HT1080 (cell line): ENCODE measurements at regions not wholly inside any gene's neighbourhood (a gene's known extent, or its start where the extent isn't known, plus 50 kb on each side); places are given as distances from the start of the nearest gene placed in this dataset.
"Not testable (repeated sequence)": the region's sequence is repeated elsewhere in the genome, so short reads cannot be mapped to it uniquely, and the experiment has no call there.

Source experiments
- DNase-seq: peaks from one replicate; pipeline ENCODE4 v3.0.0-alpha.2; 2015; ENCODE audit warnings: low read depth

DNA sequence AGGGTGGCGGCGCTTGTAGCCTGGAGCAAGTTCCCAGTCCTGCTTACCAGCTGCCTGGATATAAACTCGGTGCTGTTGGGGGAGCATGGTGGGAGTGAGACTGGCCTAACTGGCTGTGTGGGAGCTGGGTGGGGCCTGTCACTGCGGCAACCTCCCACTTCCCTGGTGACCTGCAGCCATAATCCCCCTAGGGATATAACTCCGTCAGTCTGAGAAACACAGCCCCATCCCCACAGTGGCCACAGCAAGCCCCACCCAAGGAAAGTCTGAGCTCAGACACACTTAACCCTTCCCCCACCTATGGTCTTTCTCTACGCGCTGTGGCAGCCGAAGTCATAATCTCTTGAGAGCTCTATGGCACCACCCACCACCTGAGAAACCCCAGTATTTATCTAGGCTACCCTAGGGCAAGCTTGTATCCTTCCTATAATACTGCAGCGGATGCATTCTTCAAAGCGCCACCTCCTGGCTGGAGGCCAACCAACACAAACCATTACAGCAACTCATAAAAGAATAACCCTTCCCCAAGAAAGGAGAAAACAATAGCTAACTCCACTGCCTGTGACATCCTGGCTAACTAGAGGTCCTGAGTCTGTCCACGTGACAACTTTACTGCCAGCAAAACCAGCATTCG is 57.4 kb downstream of the ZNF648 start:
- DNase-seq: peak; percentile 20

- DNase-seq: no peak
These were observed 58.3 kb downstream of the ZNF648 start for GRCh38 chr1:182003025-182003725.

- no peak for DNase-seq
These were observed 58.9 kb downstream of the ZNF648 start for GRCh38 chr1:182002570-182002969.

DNA sequence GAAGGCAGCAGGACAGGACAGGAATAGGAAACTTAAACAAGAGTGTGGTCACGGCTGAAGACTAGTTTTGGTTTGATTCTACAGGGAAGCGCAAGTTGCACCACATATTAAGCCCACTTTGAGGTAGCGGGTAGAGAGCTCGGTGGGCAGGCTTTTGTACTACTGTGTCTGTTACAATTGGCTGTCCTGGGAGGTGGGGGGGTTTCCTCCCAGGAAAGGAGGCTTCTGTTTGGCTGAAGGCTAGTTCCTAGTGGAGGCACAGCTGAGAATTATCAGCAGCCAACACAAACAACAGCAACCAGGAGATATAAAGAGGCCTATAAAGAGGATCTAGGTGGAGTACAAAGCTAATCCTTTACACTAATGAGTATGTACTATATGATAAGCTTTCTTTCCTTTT is 62.7 kb downstream of the ZNF648 start:
- DNase-seq: no peak

DNA sequence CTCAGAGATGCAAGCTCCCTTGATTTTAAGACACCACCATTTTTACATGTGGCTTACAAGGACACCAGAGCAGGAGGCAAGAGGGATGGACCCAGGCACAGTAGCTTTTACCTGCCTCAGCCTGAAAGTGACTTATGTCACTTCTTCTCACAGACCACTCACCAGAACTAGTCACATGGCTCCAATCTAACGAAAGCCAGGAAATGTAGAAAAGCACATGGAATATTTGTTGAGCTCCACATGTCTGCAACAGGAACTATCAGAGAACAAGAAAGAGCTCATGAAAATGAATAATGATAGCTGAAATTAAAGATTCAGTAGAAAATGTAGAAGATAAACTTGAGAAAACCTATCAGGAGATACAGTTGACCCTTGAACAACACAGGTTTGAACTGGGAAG is 69.4 kb downstream of the ZNF648 start:
- DNase-seq: no peak

GRCh38 chr1:181990728-181991127 is 70.8 kb downstream of the ZNF648 start:
- no peak for DNase-seq

DNA sequence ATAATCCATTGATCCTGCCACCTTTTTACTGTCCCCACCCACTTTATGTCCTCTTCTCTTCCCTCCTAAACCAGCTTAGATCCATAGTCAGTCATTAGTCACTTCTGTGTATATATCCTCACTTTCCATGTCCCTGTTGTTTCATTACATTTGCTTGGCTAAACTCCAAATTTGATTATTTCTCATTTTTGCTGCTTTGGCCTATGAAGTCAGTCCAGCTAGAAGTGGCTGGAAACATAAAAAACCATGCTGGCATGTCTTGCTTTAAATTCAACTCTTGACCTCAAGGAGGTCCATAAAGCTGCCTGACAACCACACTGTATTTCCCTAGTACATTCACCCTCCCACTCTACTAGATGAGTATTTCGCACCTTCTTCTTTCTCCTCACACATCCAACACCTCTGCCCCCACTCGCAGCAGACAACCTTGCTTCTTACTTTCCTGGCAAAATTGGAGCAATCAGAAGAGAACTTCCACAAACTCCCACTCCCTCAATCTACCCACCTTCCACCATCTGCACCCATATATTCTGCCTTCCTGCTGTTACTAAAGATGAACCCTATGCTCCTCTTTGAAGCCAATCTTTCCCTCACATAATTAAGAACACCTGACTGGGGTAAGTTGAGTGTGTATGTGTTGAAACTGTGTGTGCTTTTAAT is 72.1 kb downstream of the ZNF648 start:
- no peak for DNase-seq

- no peak for DNase-seq
These were observed 73.5 kb downstream of the ZNF648 start for GRCh38 chr1:181987996-181988395.

- DNase-seq: no peak
These were observed 74.1 kb downstream of the ZNF648 start for GRCh38 chr1:181987334-181987895.

GRCh38 chr1:181986907-181987305 is 74.6 kb downstream of the ZNF648 start:
- no peak for DNase-seq

- DNase-seq: no peak
These were observed 75.3 kb downstream of the ZNF648 start for GRCh38 chr1:181985936-181986906.

GRCh38 chr1:181985281-181985680 is 76.2 kb downstream of the ZNF648 start:
- no peak for DNase-seq

DNA sequence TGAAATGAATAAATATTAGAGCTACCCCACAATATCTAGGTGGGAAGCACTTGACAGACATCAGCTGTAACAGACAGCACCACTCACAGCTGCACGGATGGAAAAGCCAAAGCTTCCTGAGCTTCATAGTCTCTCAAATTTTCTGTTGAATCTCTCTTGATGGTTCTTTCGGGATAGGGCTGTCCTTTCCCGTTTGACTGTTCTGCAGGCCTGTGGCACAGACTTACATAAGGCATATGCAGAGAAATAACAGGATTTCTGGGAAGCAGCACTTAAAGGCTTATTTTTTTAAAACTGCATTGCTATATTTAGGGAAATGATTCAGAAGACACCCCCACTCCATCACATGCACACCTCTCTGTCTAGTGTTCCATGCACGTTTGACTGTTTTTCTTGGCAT is 77.5 kb downstream of the ZNF648 start:
- DNase-seq: no peak

GRCh38 chr1:181981821-181982220 is 79.7 kb downstream of the ZNF648 start:
- DNase-seq: no peak

DNA sequence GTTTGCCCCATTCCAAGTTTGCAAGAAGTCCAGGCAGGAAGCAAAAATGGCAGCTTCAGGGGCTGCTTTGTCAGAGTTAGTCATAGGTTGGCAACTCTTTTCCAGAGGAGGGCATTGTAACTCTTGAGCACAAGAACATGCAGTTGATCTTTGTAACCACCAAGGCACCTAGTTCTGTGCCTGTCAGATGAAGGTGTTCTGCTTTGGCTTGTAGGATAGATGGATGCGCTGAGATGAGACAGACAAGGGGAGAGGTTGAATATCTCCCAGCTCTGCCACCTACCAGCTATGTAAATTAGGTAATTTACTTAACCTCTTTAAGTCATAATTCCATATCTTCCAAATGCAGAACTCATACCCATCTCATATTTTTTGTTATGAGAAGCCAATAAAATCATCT is 89.3 kb downstream of the ZNF648 start:
- DNase-seq: peak; percentile 10

DNA sequence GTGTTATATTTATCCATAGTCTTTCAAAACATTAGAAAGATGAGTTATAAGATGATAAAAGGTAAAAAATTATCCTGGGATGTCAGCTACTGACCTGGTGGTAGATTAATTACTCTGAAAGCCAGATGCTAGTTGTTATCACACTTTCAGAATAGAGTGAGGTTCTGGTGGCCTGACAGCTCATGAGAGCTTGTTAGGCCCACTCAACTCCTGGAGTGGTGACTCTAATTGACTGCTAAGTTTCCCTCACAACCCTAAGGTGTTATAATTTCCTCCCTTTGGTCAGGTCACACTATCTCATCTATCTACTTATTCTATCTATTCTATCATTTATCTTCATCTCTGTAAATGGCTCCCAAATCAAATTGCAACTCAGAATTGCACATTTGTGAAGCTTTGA is 90.1 kb downstream of the ZNF648 start:
- DNase-seq: no peak

DNA sequence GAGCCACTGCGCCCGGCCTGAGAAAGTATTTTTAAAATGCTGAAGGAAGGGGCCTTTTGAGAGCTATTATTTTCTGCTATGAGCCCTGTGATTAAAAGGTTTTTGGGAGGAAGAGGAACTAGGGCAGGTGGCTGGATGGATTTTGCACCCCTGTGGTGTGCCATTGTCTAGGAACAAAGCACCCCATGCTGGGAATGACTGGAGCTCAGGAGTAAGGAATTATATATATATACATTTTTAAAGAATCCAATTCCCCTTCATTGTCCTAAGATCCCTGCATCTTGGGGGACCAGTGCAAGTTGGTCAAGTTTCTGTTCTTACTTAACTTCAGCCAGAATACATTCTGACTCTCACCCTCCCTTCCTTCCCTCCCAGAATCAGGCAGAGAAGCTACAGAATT is 91.6 kb downstream of the ZNF648 start:
- no peak for DNase-seq

GRCh38 chr1:181954696-181955095 is 106.8 kb downstream of the ZNF648 start:
- DNase-seq: not testable (repeated sequence)

DNA sequence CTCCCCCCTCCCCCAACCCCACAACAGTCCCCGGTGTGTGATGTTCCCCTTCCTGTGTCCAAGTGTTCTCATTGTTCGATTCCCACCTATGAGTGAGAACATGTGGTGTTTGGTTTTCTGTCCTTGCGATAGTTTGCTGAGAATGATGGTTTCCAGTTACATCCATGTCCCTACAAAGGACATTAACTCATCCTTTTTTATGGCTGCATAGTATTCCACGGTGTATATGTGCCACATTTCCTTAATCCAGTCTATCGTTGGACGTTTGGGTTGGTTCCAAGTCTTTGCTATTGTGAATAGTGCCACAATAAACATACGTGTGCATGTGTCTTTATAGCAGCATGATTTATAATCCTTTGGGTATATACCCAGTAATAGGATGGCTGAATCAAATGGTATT is 107.3 kb downstream of the ZNF648 start:
- DNase-seq: not testable (repeated sequence)

DNA sequence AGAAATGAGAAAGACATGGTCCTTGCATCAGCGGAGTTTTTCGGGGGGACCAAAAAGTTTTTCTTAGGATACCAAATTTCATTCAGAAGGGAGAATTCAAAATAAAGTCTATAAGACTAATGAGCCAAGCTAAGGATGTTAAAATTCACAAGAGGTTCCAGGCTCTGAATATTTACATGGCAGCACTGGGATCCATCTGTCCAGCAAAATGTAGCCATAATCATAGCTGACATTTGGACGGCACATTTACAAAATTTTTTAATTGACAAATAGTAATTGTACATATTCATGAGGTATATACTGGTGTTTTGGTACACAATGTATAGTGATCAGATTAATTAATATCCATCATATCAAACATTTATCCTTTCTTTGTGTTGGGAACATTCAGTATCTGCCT is 107.9 kb downstream of the ZNF648 start:
- DNase-seq: no peak

DNA sequence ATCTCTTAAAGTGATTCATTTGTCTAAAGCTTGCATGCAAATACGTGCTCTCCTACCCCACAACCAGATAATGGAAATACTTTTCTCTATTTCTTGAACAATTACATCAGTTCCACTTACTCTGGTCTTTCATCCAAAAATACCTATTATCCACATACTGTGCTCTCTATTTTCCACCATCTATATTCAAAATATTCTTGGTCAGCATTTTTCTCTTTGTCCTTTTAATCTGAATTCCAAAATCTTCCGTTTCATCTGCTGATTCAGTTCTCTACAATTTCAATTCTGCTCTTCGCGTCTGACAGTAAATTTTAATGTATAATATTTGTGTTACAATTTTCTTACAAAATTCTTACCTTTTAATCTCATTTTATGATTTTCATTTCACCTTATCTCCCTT is 110.3 kb downstream of the ZNF648 start:
- no peak for DNase-seq
